ENCODE measurements at regions not wholly inside any gene's neighbourhood (a gene's known extent, or its start where the extent isn't known, plus 50 kb on each side); places are given as distances from the start of the nearest gene placed in this dataset.
A peak's percentile ranks its signal among the peaks of the same experiment; 100 is the strongest.
"Not testable (repeated sequence)": the region's sequence is repeated elsewhere in the genome, so short reads cannot be mapped to it uniquely, and the experiment has no call there.

- DNase-seq (ENCODE audit: low spot score), result peak; percentile 22
- in situ Hi-C loops (cut with HindIII; ENCODE audit: low sequenced_read_pairs), result no loop called here
Measured at GRCh38 chr16:52128361-52128760, 418.6 kb downstream of the TOX3 start.

DNA sequence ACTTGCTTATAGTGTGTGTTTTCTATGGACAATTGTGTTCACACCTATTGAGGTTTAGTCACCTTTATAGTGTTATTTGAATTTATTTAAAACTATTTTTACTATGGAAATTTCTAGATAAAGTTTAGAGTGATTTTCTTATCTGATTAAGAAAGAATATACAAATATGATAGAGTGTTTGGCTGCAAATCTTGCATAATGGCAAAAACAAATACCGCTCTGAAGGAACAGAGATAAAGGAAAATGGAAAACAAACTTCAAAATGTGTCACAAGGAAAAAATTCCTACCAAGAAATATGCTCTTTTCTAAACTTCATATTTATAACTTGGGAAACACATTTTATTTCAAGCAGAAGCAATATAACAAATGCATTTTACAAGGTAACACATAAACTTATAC, 423.1 kb downstream of the TOX3 start:
- no peak for DNase-seq (ENCODE audit: low spot score)
- in situ Hi-C loops (cut with HindIII; ENCODE audit: low sequenced_read_pairs), result no loop called here

DNA sequence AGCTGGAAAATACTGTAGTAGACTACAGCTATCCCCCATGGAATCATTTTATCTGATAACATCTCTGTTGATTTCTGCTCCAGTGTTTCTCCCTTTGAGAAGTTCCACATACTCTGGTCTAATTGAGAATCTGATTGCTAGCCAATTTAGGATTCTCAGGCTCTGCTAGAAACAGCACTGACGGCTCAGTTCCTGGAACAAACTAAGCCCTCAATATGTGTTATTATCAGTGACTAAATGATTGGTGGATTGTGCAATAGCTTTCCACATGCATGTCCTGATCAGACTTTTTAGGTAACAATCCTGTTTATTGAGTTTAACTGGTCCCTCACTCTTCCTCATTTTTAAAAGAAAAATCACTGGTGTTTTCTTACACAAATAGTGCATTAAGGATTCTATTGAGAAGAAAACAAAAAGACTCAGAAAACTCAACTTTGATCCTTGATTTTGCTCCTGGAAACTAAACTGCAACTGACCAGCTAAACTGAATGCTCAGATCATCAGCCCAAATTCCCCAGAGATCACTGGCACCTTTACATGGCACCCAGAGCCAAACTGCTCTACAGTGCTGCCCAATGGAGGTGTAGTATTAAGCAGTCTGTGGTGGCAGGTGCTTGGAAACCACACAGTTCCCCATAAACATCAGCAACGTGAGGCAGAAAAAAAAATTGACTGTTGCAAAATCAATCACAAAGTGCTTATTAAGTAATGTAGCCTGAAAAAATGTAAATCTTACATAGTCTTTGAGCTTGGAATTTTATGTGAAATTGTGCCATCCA, 423.7 kb downstream of the TOX3 start:
- DNase-seq (ENCODE audit: low spot score), result no peak
- in situ Hi-C loops (cut with HindIII; ENCODE audit: low sequenced_read_pairs), result no loop called here

DNA sequence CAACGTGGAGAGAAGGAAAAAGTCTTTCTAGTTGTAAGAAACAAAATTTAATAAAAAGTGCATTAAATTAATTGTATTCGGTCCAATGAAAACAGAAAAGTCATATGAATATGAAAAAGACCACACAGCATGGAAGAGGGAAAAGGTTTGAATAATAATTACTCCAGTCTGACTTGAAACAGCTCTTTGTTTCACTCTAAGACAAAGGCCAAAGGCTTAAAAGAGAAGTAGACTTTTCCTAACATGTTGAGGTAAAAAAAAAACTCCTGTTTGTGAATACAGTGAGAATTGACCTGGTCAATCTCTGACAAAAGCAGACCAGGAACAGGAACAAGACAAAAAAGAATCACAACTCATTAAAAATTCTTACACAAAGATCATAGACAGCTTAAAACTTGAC, 429.8 kb downstream of the TOX3 start:
- in situ Hi-C loops (cut with HindIII; ENCODE audit: low sequenced_read_pairs), result no loop called here
- no peak for DNase-seq (ENCODE audit: low spot score)

- in situ Hi-C loops (cut with HindIII; ENCODE audit: low sequenced_read_pairs), result no loop called here
- no peak for DNase-seq (ENCODE audit: low spot score)
Measured at GRCh38 chr16:52114379-52114778, 432.6 kb downstream of the TOX3 start.

DNA sequence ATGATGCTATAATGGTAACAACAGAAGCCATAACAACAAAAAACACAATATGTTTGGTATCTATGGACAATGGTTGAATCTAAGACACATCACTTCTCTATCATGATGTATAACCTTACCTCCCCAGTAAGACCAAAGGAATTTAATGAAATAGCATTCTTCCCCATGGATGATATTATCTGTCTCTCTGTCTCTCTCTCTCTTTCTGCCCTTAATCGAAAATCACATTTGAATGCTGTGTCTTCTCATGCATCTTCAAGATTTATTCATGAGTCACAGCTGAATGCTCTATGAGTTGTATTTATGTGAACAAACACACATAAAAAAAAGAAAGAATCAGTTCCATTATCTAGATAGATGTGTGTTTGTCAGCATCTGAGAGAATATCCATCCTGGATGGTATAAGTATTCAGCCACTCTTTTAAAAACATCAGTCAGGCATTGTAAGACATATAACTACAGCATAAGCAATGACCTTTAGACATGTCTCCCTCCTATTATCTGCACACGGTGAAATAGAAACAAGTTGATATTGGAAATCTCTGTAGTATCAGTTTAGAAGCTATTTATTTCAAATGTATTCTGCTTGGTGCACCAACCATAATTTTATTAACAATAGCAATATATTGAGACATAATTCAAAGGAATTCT, 433.3 kb downstream of the TOX3 start:
- no peak for DNase-seq (ENCODE audit: low spot score)
- in situ Hi-C loops (cut with HindIII; ENCODE audit: low sequenced_read_pairs), result no loop called here

DNA sequence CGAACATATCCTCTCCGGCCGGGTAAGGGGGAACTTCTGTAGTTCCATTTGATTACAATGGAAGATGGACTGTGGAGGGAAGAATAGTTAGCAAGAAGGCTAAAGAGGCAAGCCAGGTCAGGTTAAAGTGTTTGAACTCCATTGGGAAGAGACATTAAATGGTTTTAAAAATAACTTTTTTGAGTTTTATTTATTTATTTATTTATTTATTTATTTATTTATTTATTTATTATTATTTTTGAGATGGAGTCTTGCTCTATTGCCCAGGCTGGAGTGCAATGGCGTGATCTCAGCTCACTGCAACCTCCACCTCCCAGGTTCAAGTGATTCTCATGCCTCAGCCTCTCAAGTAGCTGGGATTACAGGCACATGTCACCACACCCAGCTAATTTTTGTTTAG, 441.9 kb downstream of the TOX3 start:
- DNase-seq (ENCODE audit: low spot score); in situ Hi-C loops (cut with HindIII; ENCODE audit: low sequenced_read_pairs): not testable (repeated sequence)

GRCh38 chr16:52103791-52104190, 443.2 kb downstream of the TOX3 start:
- no peak for DNase-seq (ENCODE audit: low spot score)
- in situ Hi-C loops (cut with HindIII; ENCODE audit: low sequenced_read_pairs), result no loop called here

DNA sequence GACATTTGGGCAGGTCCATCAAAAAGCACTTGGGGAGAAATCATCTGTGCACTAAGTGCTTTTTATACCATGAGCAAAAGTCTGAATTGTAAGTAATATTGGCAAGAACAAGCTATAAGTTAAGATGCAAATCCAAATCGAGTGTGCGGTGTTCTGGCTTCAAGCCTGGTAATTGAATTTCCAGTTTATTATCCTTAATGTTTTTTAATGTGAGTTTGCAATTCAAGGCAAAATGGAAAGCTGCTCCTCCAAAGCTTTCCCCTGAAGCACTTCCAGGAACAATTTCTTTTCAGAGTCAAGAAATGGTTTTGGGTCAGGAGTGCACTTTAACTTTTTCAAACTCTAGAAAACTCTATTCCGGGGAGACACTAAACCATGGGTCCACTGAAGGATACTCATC, 445.7 kb downstream of the TOX3 start:
- DNase-seq (ENCODE audit: low spot score), result no peak
- in situ Hi-C loops (cut with HindIII; ENCODE audit: low sequenced_read_pairs), result no loop called here

DNA sequence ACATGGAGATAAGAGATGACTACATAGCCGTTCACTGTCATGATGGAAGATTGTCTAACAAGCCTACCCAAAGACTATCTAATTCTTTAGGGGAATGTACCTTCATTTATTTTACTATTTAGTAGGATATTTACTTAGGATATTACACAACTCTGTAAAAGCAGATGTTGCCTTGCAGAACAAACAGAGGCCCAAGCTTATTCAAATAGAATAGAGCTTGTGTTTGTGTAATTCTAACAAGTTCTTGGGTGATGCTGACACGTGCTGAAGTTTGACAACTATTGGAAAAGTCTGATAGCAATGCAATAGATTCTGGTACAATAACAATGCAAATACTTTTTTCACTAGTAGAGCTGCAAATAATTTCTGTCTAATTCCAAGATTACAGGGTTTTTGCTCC, 447.6 kb downstream of the TOX3 start:
- in situ Hi-C loops (cut with HindIII; ENCODE audit: low sequenced_read_pairs), result no loop called here
- DNase-seq (ENCODE audit: low spot score), result no peak

DNA sequence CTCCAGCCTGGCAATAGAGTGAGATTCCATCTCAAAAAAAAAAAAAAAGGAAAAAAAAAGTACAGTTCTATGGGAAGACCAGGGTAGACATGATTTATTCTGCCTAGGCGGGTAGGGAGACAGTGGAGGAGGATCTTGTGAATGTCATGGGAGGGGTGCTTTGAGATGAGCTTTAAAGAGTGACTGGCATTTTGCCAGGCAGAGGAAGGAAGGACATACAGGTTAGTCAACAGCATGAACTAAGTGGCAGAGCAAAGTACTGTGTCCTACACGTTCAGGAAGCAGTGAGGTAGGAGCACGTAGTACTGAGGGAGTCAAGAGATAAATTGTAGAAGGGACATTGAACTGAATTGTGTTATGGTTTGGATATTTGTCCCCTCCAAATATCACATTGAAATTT, 451.5 kb downstream of the TOX3 start:
- no peak for DNase-seq (ENCODE audit: low spot score)
- in situ Hi-C loops (cut with HindIII; ENCODE audit: low sequenced_read_pairs), result no loop called here

DNA sequence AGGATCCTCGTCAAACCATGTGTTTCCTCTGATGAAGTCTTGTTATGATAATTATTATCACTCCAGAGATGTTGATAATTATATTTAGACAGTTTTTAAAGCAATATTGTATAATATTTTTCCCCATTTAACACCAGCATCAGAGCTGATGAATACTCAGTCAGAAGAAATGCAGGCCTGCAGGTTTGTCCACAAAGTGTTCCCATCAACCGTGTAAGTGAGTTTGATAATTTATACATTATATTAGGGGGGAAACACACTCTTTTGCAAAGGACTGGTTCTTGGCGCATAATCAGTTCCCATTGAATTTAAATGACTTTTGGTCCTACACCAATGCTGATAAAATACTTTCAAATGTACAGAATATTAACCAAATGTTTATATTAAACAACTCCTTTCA, 454.8 kb downstream of the TOX3 start:
- in situ Hi-C loops (cut with HindIII; ENCODE audit: low sequenced_read_pairs), result no loop called here

DNA sequence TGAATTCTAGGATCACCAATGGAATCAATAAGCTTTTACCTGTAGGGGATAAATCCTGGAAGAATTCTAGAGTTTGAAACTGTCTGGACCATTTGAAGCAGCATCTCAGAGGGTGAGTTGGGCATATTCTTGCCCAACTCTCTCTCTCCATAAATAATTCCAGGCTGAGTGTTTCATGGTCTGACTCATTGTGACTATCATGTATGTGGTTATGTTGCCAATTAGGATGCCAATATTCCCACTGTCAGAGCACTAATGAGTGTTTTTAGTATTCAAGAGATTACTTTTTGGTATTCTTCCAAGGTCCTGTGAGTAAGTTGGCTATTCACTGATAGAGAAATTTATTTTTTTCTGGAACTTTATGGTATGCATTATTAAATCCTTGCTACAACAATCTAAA, 456.9 kb downstream of the TOX3 start:
- no peak for DNase-seq (ENCODE audit: low spot score)

More for the DNA sequence above, 454.8 kb downstream of the TOX3 start:
- DNase-seq (ENCODE audit: low spot score), result no peak

DNA sequence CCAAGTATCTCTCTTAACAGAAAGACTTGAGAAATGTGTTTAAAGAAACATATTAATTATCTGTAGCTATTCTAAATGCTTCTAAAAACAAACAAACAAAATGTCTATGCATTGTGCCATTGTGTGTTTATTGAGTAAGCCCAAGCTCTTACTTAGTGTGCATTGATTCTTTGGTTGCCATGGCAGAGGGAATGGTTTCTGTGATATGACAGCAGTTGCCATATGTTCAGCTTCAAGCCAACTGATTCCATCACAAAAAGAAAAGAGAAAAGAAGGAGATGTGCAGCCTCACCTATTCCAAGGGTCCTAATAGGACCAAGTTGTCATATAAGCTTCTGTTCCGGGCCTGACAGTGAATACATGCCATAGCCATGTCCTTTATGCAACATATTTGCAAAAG, 457.5 kb downstream of the TOX3 start:
- in situ Hi-C loops (cut with HindIII; ENCODE audit: low sequenced_read_pairs), result no loop called here
- DNase-seq (ENCODE audit: low spot score), result no peak

More for the DNA sequence above, 456.9 kb downstream of the TOX3 start:
- in situ Hi-C loops (cut with HindIII; ENCODE audit: low sequenced_read_pairs), result no loop called here

DNA sequence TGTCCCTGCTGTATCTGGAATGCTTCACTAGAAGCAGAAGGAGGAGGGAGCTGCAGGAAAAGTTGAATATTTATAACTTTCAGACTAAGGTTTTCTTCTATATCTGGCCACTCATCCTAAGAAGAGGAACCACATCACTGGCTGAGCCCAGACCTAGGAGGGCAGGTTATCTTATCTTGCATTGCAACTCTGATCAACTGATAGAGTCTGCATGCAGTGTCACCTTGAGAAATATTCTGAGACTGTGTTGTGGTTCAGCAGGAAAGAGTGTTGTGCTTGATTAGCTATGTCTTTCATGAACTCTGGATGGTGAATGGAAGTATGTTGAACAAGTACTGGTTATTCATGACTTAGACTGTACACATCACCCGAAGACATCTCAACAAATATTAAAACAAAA, 460.0 kb downstream of the TOX3 start:
- DNase-seq (ENCODE audit: low spot score), result no peak
- in situ Hi-C loops (cut with HindIII; ENCODE audit: low sequenced_read_pairs), result no loop called here

- no peak for DNase-seq (ENCODE audit: low spot score)
- in situ Hi-C loops (cut with HindIII; ENCODE audit: low sequenced_read_pairs), result no loop called here
Measured at GRCh38 chr16:52078716-52079655, 468.0 kb downstream of the TOX3 start.

DNA sequence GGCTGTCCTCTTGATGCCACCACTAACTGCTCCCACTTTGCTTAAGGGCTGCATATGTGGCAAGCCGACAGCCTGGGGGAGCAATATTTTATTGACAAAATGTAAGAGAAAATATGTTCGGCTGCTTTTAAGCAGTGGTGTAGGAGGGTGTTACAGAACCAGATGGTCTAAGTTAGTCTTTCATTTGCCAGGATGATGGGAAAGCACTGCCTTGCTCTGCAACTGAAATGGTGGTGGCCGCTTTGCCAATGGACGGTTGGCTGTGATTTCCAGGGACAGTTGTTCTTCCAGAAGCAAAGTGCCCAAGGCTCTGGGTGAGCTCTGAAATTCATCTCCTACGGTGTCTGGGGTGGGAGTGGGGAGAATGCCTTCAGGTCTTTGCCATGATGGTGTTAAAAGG, 469.3 kb downstream of the TOX3 start:
- in situ Hi-C loops (cut with HindIII; ENCODE audit: low sequenced_read_pairs), result no loop called here

DNA sequence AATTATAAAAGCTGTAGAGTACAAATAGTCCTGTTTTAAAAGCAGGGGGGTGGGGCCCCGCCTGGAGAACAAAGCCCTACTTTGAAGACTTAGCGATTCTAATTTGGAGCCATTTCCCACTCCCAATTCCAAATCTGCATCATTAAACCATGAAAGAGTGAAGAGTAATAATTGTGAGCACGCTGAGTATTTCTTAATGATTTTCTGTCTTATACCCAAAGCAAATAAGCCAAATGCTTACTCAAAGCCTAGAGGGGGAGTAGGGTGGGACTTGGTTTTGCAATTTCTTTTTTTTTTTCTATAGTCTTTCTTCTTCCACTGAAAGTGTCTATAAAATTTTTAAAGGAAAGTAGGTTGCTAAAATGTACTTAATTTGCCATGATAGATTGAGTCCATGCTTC, 470.1 kb downstream of the TOX3 start:
- in situ Hi-C loops (cut with HindIII; ENCODE audit: low sequenced_read_pairs), result no loop called here
- no peak for DNase-seq (ENCODE audit: low spot score)

More for the DNA sequence above, 469.3 kb downstream of the TOX3 start:
- no peak for DNase-seq (ENCODE audit: low spot score)

DNA sequence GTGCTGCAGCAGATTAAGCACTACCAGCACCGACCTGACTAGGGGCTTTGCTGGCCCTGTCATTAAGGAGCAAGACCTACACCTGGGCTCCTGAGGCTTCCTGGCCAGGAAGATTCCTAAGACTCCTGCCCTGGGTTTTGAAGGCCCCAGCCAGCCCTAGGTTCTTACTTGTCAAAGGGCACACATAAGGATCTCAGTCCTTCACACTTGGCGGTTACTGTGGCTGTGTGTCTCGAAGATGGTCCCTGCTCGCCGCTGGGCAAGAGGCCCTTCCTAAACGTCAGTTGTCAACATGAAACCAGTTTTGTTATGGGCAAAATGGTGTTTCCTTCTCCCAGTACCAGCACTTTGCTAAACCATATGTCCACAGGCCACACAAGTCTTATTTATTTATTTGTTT, 470.6 kb downstream of the TOX3 start:
- DNase-seq (ENCODE audit: low spot score), result no peak
- in situ Hi-C loops (cut with HindIII; ENCODE audit: low sequenced_read_pairs), result no loop called here

- in situ Hi-C loops (cut with HindIII; ENCODE audit: low sequenced_read_pairs), result no loop called here
- no peak for DNase-seq (ENCODE audit: low spot score)
Measured at GRCh38 chr16:52074133-52074532, 472.8 kb downstream of the TOX3 start.
